ENCODE measurements at regions not wholly inside any gene's neighbourhood (a gene's known extent, or its start where the extent isn't known, plus 50 kb on each side); places are given as distances from the start of the nearest gene placed in this dataset.
"Not testable (repeated sequence)": the region's sequence is repeated elsewhere in the genome, so short reads cannot be mapped to it uniquely, and the experiment has no call there.

DNA sequence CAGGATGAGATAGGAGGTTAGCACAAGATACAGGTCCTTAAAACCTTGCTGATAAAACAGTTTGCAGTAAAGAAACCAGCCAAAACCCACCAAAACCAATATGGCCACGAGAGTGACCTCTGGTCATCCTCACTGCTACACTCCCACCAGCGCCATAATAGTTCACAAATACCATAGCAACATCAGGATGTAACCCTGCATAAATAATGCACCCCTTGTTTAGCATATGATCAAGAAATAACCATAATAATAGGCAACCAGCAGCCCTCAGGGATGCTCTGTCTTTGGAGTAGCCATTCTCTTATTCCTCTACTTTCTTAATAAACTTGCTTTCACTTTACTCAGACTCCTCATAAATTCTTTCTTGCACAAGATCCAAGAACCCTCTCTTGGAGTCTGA is 86.9 kb upstream of the PRSS3 start:
- ATAC-seq = no peak
- TF ChIP-seq POU6F1 (CRISPR knock-in tag; IDR thresholded peaks at IDR 0.05; ENCODE audit: borderline replicate concordance, low read depth) = no peak
- TF ChIP-seq ZNF70 (CRISPR knock-in tag; IDR thresholded peaks at IDR 0.05) = no peak
- no peak for TF ChIP-seq ZFP3 (CRISPR knock-in tag; IDR thresholded peaks at IDR 0.05)
- TF ChIP-seq ZNF8 (CRISPR knock-in tag; IDR thresholded peaks at IDR 0.05) = no peak
- no peak for TF ChIP-seq PATZ1 (CRISPR knock-in tag; IDR thresholded peaks at IDR 0.05; ENCODE audit: borderline replicate concordance)
- TF ChIP-seq CSDC2 (CRISPR knock-in tag; IDR thresholded peaks at IDR 0.05) = no peak
- TF ChIP-seq ISL1 (CRISPR knock-in tag; IDR thresholded peaks at IDR 0.05) = no peak
- no peak for TF ChIP-seq ZNF565 (CRISPR knock-in tag; conservative IDR thresholded peaks at IDR 0.05; ENCODE audit: low read depth)
- TF ChIP-seq PPARA (CRISPR knock-in tag; IDR thresholded peaks at IDR 0.05; ENCODE audit: borderline replicate concordance) = no peak

- no peak for ATAC-seq
- TF ChIP-seq POU6F1 (CRISPR knock-in tag; IDR thresholded peaks at IDR 0.05; ENCODE audit: borderline replicate concordance, low read depth) (no peak), TCF4 (CRISPR knock-in tag; IDR thresholded peaks at IDR 0.05; ENCODE audit: borderline replicate concordance) (no peak), ISL1 (CRISPR knock-in tag; IDR thresholded peaks at IDR 0.05) (no peak), SNAI2 (CRISPR knock-in tag; IDR thresholded peaks at IDR 0.05) (no peak), ESRRG (CRISPR knock-in tag; IDR thresholded peaks at IDR 0.05) (no peak), ZFP3 (CRISPR knock-in tag; IDR thresholded peaks at IDR 0.05) (no peak), GLIS3 (CRISPR knock-in tag; IDR thresholded peaks at IDR 0.05) (no peak), BACH2 (CRISPR knock-in tag; IDR thresholded peaks at IDR 0.05; ENCODE audit: borderline replicate concordance) (no peak), CSDC2 (CRISPR knock-in tag; IDR thresholded peaks at IDR 0.05) (no peak), PATZ1 (CRISPR knock-in tag; IDR thresholded peaks at IDR 0.05; ENCODE audit: borderline replicate concordance) (no peak), ZNF8 (CRISPR knock-in tag; IDR thresholded peaks at IDR 0.05) (no peak), ARNTL (CRISPR knock-in tag; IDR thresholded peaks at IDR 0.05; ENCODE audit: borderline replicate concordance, low read depth) (no peak)
- TF ChIP-seq, protein P1, sequence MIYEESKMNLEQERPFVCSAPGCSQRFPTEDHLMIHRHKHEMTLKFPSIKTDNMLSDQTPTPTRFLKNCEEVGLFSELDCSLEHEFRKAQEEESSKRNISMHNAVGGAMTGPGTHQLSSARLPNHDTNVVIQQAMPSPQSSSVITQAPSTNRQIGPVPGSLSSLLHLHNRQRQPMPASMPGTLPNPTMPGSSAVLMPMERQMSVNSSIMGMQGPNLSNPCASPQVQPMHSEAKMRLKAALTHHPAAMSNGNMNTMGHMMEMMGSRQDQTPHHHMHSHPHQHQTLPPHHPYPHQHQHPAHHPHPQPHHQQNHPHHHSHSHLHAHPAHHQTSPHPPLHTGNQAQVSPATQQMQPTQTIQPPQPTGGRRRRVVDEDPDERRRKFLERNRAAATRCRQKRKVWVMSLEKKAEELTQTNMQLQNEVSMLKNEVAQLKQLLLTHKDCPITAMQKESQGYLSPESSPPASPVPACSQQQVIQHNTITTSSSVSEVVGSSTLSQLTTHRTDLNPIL (CRISPR knock-in tag; IDR thresholded peaks at IDR 0.05; ENCODE audit: low read depth) = no peak
Observed at GRCh38 chr9:33709269-33709668, 86.1 kb upstream of the PRSS3 start.

GRCh38 chr9:33711418-33711817 is 83.9 kb upstream of the PRSS3 start:
- not testable (repeated sequence) for ATAC-seq

DNA sequence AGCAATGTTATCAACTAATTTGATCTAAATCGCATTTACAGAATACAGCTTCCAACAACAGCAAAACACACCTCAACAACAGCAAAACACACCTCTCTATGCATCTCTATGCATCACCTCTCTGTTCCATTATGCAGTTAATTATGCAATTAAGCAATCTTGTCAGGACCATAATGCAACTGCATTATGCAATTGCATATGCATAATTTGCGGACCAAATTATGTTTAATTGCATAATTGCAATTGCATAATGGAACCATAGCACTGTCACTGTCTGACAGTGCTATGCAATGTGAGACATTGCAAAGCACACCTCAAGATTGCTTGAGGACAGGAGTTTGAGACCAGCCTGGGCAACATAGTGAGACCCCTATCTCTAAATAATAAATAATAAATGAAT is 80.4 kb upstream of the PRSS3 start:
- ATAC-seq = no peak
- TF ChIP-seq ZNF565 (CRISPR knock-in tag; conservative IDR thresholded peaks at IDR 0.05; ENCODE audit: low read depth) (no peak), ESRRG (CRISPR knock-in tag; IDR thresholded peaks at IDR 0.05) (no peak), POU6F1 (CRISPR knock-in tag; IDR thresholded peaks at IDR 0.05; ENCODE audit: borderline replicate concordance, low read depth) (no peak)

All from SK-N-SH treated with all-trans-retinoic acid at 6 μM for 48 hours (cell line).